ENCODE measurements at regions not wholly inside any gene's neighbourhood (a gene's known extent, or its start where the extent isn't known, plus 50 kb on each side); places are given as distances from the start of the nearest gene placed in this dataset.

GRCh38 chr4:66974665-66975064 is 570.6 kb downstream of the CENPC start:
- no peaks in the 10 kb centered on the region for H3K4me1 ChIP-seq
- H3K36me3 ChIP-seq: no peaks in the 10 kb centered on the region
- H3K27ac ChIP-seq: no peak overlapping the region
- intact Hi-C loops (cut with DNase I; ENCODE audit: low total_unique reads): no loop called here
- H3K4me3 ChIP-seq: no peak overlapping the region
- no peaks in the 10 kb centered on the region for H3K27me3 ChIP-seq
- no peaks in the 10 kb centered on the region for H3K9me3 ChIP-seq
- no peak for DNase-seq (ENCODE audit: low spot score in 2 of 2)
- TF ChIP-seq POLR2AphosphoS5 (IDR thresholded peaks at IDR 0.05): no peak
- no peak for TF ChIP-seq CTCF (IDR thresholded peaks at IDR 0.05)
- no peak for TF ChIP-seq POLR2A (IDR thresholded peaks at IDR 0.05)

GRCh38 chr4:66972087-66972486 is 573.2 kb downstream of the CENPC start:
- Histone ChIP-seq H3K27ac (no peak overlapping the region), H3K4me3 (no peak overlapping the region), H3K9me3 (no peaks in the 10 kb centered on the region), H3K4me1 (no peaks in the 10 kb centered on the region), H3K36me3 (no peaks in the 10 kb centered on the region), H3K27me3 (no peaks in the 10 kb centered on the region)
- TF ChIP-seq POLR2AphosphoS5 (IDR thresholded peaks at IDR 0.05): no peak
- no peak for TF ChIP-seq POLR2A (IDR thresholded peaks at IDR 0.05)
- no peak for TF ChIP-seq CTCF (IDR thresholded peaks at IDR 0.05)
- no peak for DNase-seq (ENCODE audit: low spot score in 2 of 2)
- intact Hi-C loops (cut with DNase I; ENCODE audit: low total_unique reads): no loop called here

- H3K4me3 ChIP-seq: no peak overlapping the region
- no peaks in the 10 kb centered on the region for H3K9me3 ChIP-seq
- no peak overlapping the region for H3K27ac ChIP-seq
- intact Hi-C loops (cut with DNase I; ENCODE audit: low total_unique reads): no loop called here
- no peaks in the 10 kb centered on the region for H3K4me1 ChIP-seq
- DNase-seq (ENCODE audit: low spot score in 2 of 2): no peak
- no peaks in the 10 kb centered on the region for H3K27me3 ChIP-seq
- no peaks in the 10 kb centered on the region for H3K36me3 ChIP-seq
- TF ChIP-seq POLR2AphosphoS5 (IDR thresholded peaks at IDR 0.05) (no peak), CTCF (IDR thresholded peaks at IDR 0.05) (no peak), POLR2A (IDR thresholded peaks at IDR 0.05) (no peak)
Measured at GRCh38 chr4:66964467-66964866, 580.8 kb downstream of the CENPC start.

GRCh38 chr4:66963084-66963483 is 582.2 kb downstream of the CENPC start:
- TF ChIP-seq CTCF (IDR thresholded peaks at IDR 0.05) (no peak), POLR2A (IDR thresholded peaks at IDR 0.05) (no peak), POLR2AphosphoS5 (IDR thresholded peaks at IDR 0.05) (no peak)
- no peak overlapping the region for H3K27ac ChIP-seq
- intact Hi-C loops (cut with DNase I; ENCODE audit: low total_unique reads): no loop called here
- H3K36me3 ChIP-seq: no peaks in the 10 kb centered on the region
- no peaks in the 10 kb centered on the region for H3K27me3 ChIP-seq
- DNase-seq (ENCODE audit: low spot score in 2 of 2): no peak
- H3K4me3 ChIP-seq: no peak overlapping the region
- no peaks in the 10 kb centered on the region for H3K4me1 ChIP-seq
- H3K9me3 ChIP-seq: no peaks in the 10 kb centered on the region

- no peaks in the 10 kb centered on the region for H3K36me3 ChIP-seq
- H3K27me3 ChIP-seq: no peaks in the 10 kb centered on the region
- no peak overlapping the region for H3K4me3 ChIP-seq
- DNase-seq (ENCODE audit: low spot score in 2 of 2): no peak
- H3K27ac ChIP-seq: no peak overlapping the region
- intact Hi-C loops (cut with DNase I; ENCODE audit: low total_unique reads): no loop called here
- no peaks in the 10 kb centered on the region for H3K9me3 ChIP-seq
- no peaks in the 10 kb centered on the region for H3K4me1 ChIP-seq
- TF ChIP-seq CTCF (IDR thresholded peaks at IDR 0.05) (no peak), POLR2A (IDR thresholded peaks at IDR 0.05) (no peak), POLR2AphosphoS5 (IDR thresholded peaks at IDR 0.05) (no peak)
Measured at GRCh38 chr4:66959207-66959606, 586.1 kb downstream of the CENPC start.

Data from breast epithelium (tissue), 4 donors.